ENCODE measurements at regions not wholly inside any gene's neighbourhood (a gene's known extent, or its start where the extent isn't known, plus 50 kb on each side); places are given as distances from the start of the nearest gene placed in this dataset.

- Histone ChIP-seq H3K9ac (ENCODE audit: low read depth, low read length) (no peak overlapping the region), H2AFZ (ENCODE audit: low read depth, low read length) (no peak overlapping the region), H3K4me3 (ENCODE audit: low read depth in 1 of 2, low read length in 2 of 2) (no peak overlapping the region), H3K79me2 (ENCODE audit: insufficient read depth, low read length) (no peaks in the 10 kb centered on the region), H3K27ac (ENCODE audit: low read length) (no peak overlapping the region), H3K9me3 (ENCODE audit: insufficient read depth, low read length, severe bottlenecking) (no peaks in the 10 kb centered on the region), H3K27me3 (ENCODE audit: insufficient read depth, low read length, poor library complexity) (no peaks in the 10 kb centered on the region), H3K4me2 (ENCODE audit: insufficient read depth, low read length) (no peak overlapping the region), H4K20me1 (ENCODE audit: insufficient read depth, low read length) (no peaks in the 10 kb centered on the region), H3K4me1 (ENCODE audit: insufficient read depth, low read length) (no peaks in the 10 kb centered on the region), H3K36me3 (ENCODE audit: insufficient read depth, low read length) (no peaks in the 10 kb centered on the region)
- ATAC-seq (ENCODE audit: insufficient read depth, low read depth) (no peak), DNase-seq (no peak)
- TF ChIP-seq EZH2 (IDR thresholded peaks at IDR 0.05; ENCODE audit: borderline replicate concordance, low read depth, low read length, severe bottlenecking) (no peak), CTCF (IDR thresholded peaks at IDR 0.05; ENCODE audit: borderline replicate concordance, extremely low read depth, low read length, poor library complexity, severe bottlenecking) (no peak)
Measured at GRCh38 chrY:13024447-13024846, 119.8 kb downstream of the DDX3Y start.

GRCh38 chrY:13026906-13027305 is 122.2 kb downstream of the DDX3Y start:
- no peak overlapping the region for H2AFZ ChIP-seq (ENCODE audit: low read depth, low read length)
- TF ChIP-seq CTCF (IDR thresholded peaks at IDR 0.05; ENCODE audit: borderline replicate concordance, extremely low read depth, low read length, poor library complexity, severe bottlenecking) (no peak), EZH2 (IDR thresholded peaks at IDR 0.05; ENCODE audit: borderline replicate concordance, low read depth, low read length, severe bottlenecking) (no peak)
- no peaks in the 10 kb centered on the region for H3K36me3 ChIP-seq (ENCODE audit: insufficient read depth, low read length)
- ATAC-seq (ENCODE audit: insufficient read depth, low read depth) = no peak
- no peak for DNase-seq
- no peak overlapping the region for H3K27ac ChIP-seq (ENCODE audit: low read length)
- H3K27me3 ChIP-seq (ENCODE audit: insufficient read depth, low read length, poor library complexity) = no peaks in the 10 kb centered on the region
- H3K9me3 ChIP-seq (ENCODE audit: insufficient read depth, low read length, severe bottlenecking) = no peaks in the 10 kb centered on the region
- no peaks in the 10 kb centered on the region for H4K20me1 ChIP-seq (ENCODE audit: insufficient read depth, low read length)
- H3K4me2 ChIP-seq (ENCODE audit: insufficient read depth, low read length) = no peak overlapping the region
- no peaks in the 10 kb centered on the region for H3K4me1 ChIP-seq (ENCODE audit: insufficient read depth, low read length)
- H3K9ac ChIP-seq (ENCODE audit: low read depth, low read length) = no peak overlapping the region
- no peak overlapping the region for H3K4me3 ChIP-seq (ENCODE audit: low read depth in 1 of 2, low read length in 2 of 2)
- H3K79me2 ChIP-seq (ENCODE audit: insufficient read depth, low read length) = no peaks in the 10 kb centered on the region

GRCh38 chrY:13040232-13040631 is 135.6 kb downstream of the DDX3Y start:
- DNase-seq (no peak), ATAC-seq (ENCODE audit: insufficient read depth, low read depth) (peak; percentile 37; the same call in 1 of the 3 replicates)
- H2AFZ ChIP-seq (ENCODE audit: low read depth, low read length) = no peak overlapping the region
- no peak overlapping the region for H3K9ac ChIP-seq (ENCODE audit: low read depth, low read length)
- no peak overlapping the region for H3K4me2 ChIP-seq (ENCODE audit: insufficient read depth, low read length)
- no peaks in the 10 kb centered on the region for H3K27me3 ChIP-seq (ENCODE audit: insufficient read depth, low read length, poor library complexity)
- H4K20me1 ChIP-seq (ENCODE audit: insufficient read depth, low read length) = no peaks in the 10 kb centered on the region
- no peak for TF ChIP-seq EZH2 (IDR thresholded peaks at IDR 0.05; ENCODE audit: borderline replicate concordance, low read depth, low read length, severe bottlenecking)
- H3K79me2 ChIP-seq (ENCODE audit: insufficient read depth, low read length) = no peaks in the 10 kb centered on the region
- no peaks in the 10 kb centered on the region for H3K9me3 ChIP-seq (ENCODE audit: insufficient read depth, low read length, severe bottlenecking)
- no peaks in the 10 kb centered on the region for H3K36me3 ChIP-seq (ENCODE audit: insufficient read depth, low read length)
- H3K27ac ChIP-seq (ENCODE audit: low read length) = no peak overlapping the region
- H3K4me1 ChIP-seq (ENCODE audit: insufficient read depth, low read length) = no peaks in the 10 kb centered on the region
- no peak overlapping the region for H3K4me3 ChIP-seq (ENCODE audit: low read depth in 1 of 2, low read length in 2 of 2)

GRCh38 chrY:13053501-13053900 is 148.8 kb downstream of the DDX3Y start:
- Histone ChIP-seq H3K9me3 (ENCODE audit: insufficient read depth, low read length, severe bottlenecking) (no peaks in the 10 kb centered on the region), H2AFZ (ENCODE audit: low read depth, low read length) (no peak overlapping the region), H3K27ac (ENCODE audit: low read length) (no peak overlapping the region), H4K20me1 (ENCODE audit: insufficient read depth, low read length) (no peaks in the 10 kb centered on the region), H3K4me3 (ENCODE audit: low read depth in 1 of 2, low read length in 2 of 2) (no peak overlapping the region), H3K79me2 (ENCODE audit: insufficient read depth, low read length) (no peaks in the 10 kb centered on the region), H3K9ac (ENCODE audit: low read depth, low read length) (no peak overlapping the region), H3K27me3 (ENCODE audit: insufficient read depth, low read length, poor library complexity) (no peaks in the 10 kb centered on the region), H3K4me1 (ENCODE audit: insufficient read depth, low read length) (no peaks in the 10 kb centered on the region), H3K4me2 (ENCODE audit: insufficient read depth, low read length) (no peak overlapping the region), H3K36me3 (ENCODE audit: insufficient read depth, low read length) (no peaks in the 10 kb centered on the region)
- no peak for ATAC-seq (ENCODE audit: insufficient read depth, low read depth)
- TF ChIP-seq CTCF (IDR thresholded peaks at IDR 0.05; ENCODE audit: borderline replicate concordance, extremely low read depth, low read length, poor library complexity, severe bottlenecking) = no peak
- TF ChIP-seq EZH2 (IDR thresholded peaks at IDR 0.05; ENCODE audit: borderline replicate concordance, low read depth, low read length, severe bottlenecking) = no peak
- no peak for DNase-seq

All from DND-41 (cell line).